A673 (cell line): ENCODE measurements at regions not wholly inside any gene's neighbourhood (a gene's known extent, or its start where the extent isn't known, plus 50 kb on each side); places are given as distances from the start of the nearest gene placed in this dataset.
A peak's percentile ranks its signal among the peaks of the same experiment; 100 is the strongest.

Experiments used
- BruUV-seq: library from RNA; stranded (reverse); fragments of 400-500 nt; replicated peaks from 2 replicates; lab custom pipeline; 2021; lab: Mats Ljungman, UMichigan
- CTCF ChIA-PET: fragments of 300-600 bp; sonication (Branson Sonifier 250); formaldehyde crosslinking; loops from one replicate; lab custom pipeline; 2022; ENCODE audit warnings: antibody characterized with exemption; lab: Charles Lee
- POLR2A ChIA-PET: fragments of 300-600 bp; sonication (Branson Sonifier 250); formaldehyde crosslinking; loops from one replicate; lab custom pipeline; 2022; ENCODE audit warnings: antibody characterized with exemption; ENCODE audit not compliant: low non-redundant PET; lab: Charles Lee
- DNase-seq: peaks from one replicate; pipeline ENCODE4 v3.0.0-alpha.2; 2015; ENCODE audit warnings: low spot score
- H3K27ac ChIP-seq: fragments of 200-600 bp; sonication (generic); 2 replicates; pipeline ENCODE4 v1.5.1; 2016; ENCODE audit warnings: mixed run types, low read depth, mild to moderate bottlenecking, mixed read lengths, antibody characterized with exemption, low read length; ENCODE audit not compliant: poor library complexity, severe bottlenecking
- H3K27me3 ChIP-seq: fragments of 200-600 bp; sonication (generic); replicated peaks from 2 replicates; pipeline ENCODE4 v1.6.1; 2017; ENCODE audit warnings: mixed run types, low read depth, mild to moderate bottlenecking, mixed read lengths, antibody characterized with exemption, low read length; ENCODE audit not compliant: insufficient read depth, poor library complexity
- H3K36me3 ChIP-seq: fragments of 200-600 bp; sonication (generic); 2 replicates; pipeline ENCODE4 v1.6.1; 2016; ENCODE audit warnings: mixed run types, mild to moderate bottlenecking, mixed read lengths, antibody characterized with exemption, low read length; ENCODE audit not compliant: insufficient read depth, poor library complexity, severe bottlenecking
- H3K4me1 ChIP-seq: fragments of 200-600 bp; sonication (generic); 2 replicates; pipeline ENCODE4 v1.6.1; 2017; ENCODE audit warnings: mixed run types, mild to moderate bottlenecking, mixed read lengths, antibody characterized with exemption, low read length; ENCODE audit not compliant: insufficient read depth, poor library complexity, severe bottlenecking
- H3K4me3 ChIP-seq: fragments of 200-600 bp; sonication (generic); 2 replicates; pipeline ENCODE4 v1.5.1; 2016; ENCODE audit warnings: low read depth, mixed run types, mild to moderate bottlenecking, mixed read lengths, low read length; ENCODE audit not compliant: poor library complexity, severe bottlenecking
- H3K9me3 ChIP-seq: fragments of 200-600 bp; sonication (generic); 2 replicates; pipeline ENCODE4 v1.6.1; 2016; ENCODE audit warnings: mixed run types, low read depth, mild to moderate bottlenecking, mixed read lengths, antibody characterized with exemption, low read length; ENCODE audit not compliant: poor library complexity, severe bottlenecking
- EZH2 ChIP-seq: fragments of 200-600 bp; sonication (generic); IDR thresholded peaks from 2 replicates; pipeline ENCODE4 v1.6.1; 2017; ENCODE audit warnings: borderline replicate concordance, low read depth, mild to moderate bottlenecking, mixed read lengths, antibody characterized with exemption, low read length; ENCODE audit not compliant: poor library complexity, severe bottlenecking
- intact Hi-C: fragments of 100-400 bp; cut with micrococcal nuclease; formaldehyde crosslinking; loops from one replicate; pipeline ENCODE4 v1.10.0; 2022; ENCODE audit not compliant: unreplicated experiment
- TF ChIP-seq, protein P1 (sequence below): fragments of 300-800, 200-600 bp; sonication (generic); conservative IDR thresholded peaks from 2 replicates; pipeline ENCODE4 v1.5.1; 2017; ENCODE audit warnings: low read depth, mild to moderate bottlenecking, antibody characterized with exemption, low read length, moderate library complexity, mixed read lengths

DNA sequence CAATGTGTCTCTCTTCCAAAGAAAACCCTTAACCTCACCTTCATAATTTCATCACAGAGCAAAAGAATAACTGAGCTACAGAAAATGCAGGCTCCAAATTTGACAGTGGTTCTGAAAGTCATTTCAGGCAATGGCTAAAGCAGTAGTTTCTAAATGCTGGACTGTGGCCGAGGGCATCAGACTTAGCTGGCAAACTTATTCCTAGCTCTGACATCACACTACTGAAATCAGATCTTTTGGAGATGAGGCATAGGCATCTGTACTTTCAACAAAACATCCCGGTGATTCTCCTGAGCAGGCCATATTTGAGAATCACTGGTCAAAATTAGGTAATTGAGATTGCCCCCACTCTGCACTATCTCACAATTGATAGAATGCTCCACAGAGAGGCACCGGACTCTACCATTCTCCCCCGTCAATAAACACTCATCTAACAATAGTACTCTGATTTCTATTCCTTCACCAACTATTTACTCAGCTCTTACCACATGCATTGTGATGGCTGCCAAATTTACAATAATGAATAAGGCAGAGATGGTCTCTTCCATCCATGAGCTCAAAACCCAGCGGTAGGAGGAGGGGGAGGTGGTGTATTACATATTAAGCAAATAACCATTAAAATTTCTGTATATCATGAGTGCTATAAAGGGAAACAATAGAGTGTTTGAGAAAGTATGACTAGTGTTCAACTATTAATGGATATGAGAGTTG is 57.3 kb upstream of the SPRED1 start:
- intact Hi-C loops, result no loop called here
- ChIA-PET CTCF (no interaction called here), POLR2A (no interaction called here)
- no TSS peak for BruUV-seq
- no peak overlapping the region for H3K4me3 ChIP-seq
- no peaks in the 10 kb centered on the region for H3K36me3 ChIP-seq
- no peak for TF ChIP-seq EZH2
- TF ChIP-seq, protein P1, sequence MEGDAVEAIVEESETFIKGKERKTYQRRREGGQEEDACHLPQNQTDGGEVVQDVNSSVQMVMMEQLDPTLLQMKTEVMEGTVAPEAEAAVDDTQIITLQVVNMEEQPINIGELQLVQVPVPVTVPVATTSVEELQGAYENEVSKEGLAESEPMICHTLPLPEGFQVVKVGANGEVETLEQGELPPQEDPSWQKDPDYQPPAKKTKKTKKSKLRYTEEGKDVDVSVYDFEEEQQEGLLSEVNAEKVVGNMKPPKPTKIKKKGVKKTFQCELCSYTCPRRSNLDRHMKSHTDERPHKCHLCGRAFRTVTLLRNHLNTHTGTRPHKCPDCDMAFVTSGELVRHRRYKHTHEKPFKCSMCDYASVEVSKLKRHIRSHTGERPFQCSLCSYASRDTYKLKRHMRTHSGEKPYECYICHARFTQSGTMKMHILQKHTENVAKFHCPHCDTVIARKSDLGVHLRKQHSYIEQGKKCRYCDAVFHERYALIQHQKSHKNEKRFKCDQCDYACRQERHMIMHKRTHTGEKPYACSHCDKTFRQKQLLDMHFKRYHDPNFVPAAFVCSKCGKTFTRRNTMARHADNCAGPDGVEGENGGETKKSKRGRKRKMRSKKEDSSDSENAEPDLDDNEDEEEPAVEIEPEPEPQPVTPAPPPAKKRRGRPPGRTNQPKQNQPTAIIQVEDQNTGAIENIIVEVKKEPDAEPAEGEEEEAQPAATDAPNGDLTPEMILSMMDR, result no peak
- H3K27me3 ChIP-seq, result no peaks in the 10 kb centered on the region
- H3K4me1 ChIP-seq, result no peaks in the 10 kb centered on the region
- no peak overlapping the region for H3K27ac ChIP-seq
- H3K9me3 ChIP-seq, result no peaks in the 10 kb centered on the region
- no peak for DNase-seq

DNA sequence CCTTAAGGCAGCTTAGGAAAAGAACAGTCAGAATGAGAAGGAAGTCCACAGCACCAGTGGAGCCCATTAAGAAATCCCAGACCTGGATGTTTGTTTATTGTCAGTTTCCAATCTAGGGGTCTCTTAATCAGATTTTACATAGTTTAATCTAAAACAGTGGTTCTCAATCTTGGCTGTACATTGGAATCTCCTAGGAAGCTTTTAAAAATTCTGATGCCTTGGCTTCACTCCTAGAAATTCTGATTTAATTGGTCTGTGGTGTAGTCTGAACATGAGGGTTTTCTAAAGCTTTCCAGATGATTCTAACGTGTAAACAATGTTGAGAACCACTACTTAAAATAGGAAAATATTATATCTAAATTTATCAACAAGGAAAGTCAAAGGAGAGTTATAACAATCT is 56.6 kb upstream of the SPRED1 start:
- H3K27ac ChIP-seq, result no peak overlapping the region
- CTCF ChIA-PET, result no interaction called here
- intact Hi-C loops, result no loop called here
- no peak overlapping the region for H3K4me3 ChIP-seq
- no peaks in the 10 kb centered on the region for H3K36me3 ChIP-seq
- no TSS peak for BruUV-seq
- H3K27me3 ChIP-seq, result no peaks in the 10 kb centered on the region
- POLR2A ChIA-PET, result no interaction called here
- no peaks in the 10 kb centered on the region for H3K4me1 ChIP-seq
- no peaks in the 10 kb centered on the region for H3K9me3 ChIP-seq
- TF ChIP-seq, protein P1, result no peak
- no peak for TF ChIP-seq EZH2
- DNase-seq, result no peak

DNA sequence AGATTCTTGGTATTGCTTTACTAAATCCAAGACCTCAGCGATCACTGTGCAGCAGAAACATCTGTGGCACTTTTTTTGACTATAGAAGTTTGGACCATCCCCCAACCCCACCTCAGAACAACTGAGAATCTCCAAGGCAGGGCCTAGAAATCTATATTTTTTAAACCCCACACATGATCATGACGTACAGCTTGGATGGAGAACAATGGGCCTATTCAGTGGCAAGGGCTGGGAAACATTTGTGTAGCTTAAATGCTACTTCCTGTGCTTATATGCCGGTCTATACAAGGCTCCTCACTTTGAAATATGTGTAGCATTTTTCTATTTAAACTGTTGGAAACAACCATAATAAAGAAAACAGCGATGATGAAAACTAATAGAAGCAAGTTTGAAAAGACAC is 55.1 kb upstream of the SPRED1 start:
- no peaks in the 10 kb centered on the region for H3K36me3 ChIP-seq
- POLR2A ChIA-PET, result no interaction called here
- TF ChIP-seq EZH2, result no peak
- TF ChIP-seq, protein P1, result no peak
- H3K27ac ChIP-seq, result no peak overlapping the region
- no peak overlapping the region for H3K4me3 ChIP-seq
- no TSS peak for BruUV-seq
- no peaks in the 10 kb centered on the region for H3K27me3 ChIP-seq
- H3K9me3 ChIP-seq, result no peaks in the 10 kb centered on the region
- intact Hi-C loops, result no loop called here
- peak; percentile 30 for DNase-seq
- H3K4me1 ChIP-seq, result no peaks in the 10 kb centered on the region
- CTCF ChIA-PET, result no interaction called here
